Left forelimb (tissue), 1 donor: ENCODE measurements at regions not wholly inside any gene's neighbourhood (a gene's known extent, or its start where the extent isn't known, plus 50 kb on each side); places are given as distances from the start of the nearest gene placed in this dataset.

Experiments
- DNase-seq: peaks from one replicate; pipeline ENCODE4 v3.0.0-alpha.2; 2018; ENCODE audit warnings: low spot score

GRCh38 chr14:82719617-82720016 is 1186.0 kb upstream of the SEL1L start:
- no peak for DNase-seq

GRCh38 chr14:82720431-82720830 is 1186.8 kb upstream of the SEL1L start:
- DNase-seq = no peak

GRCh38 chr14:82720946-82721345 is 1187.3 kb upstream of the SEL1L start:
- no peak for DNase-seq

- DNase-seq = no peak
Measured at GRCh38 chr14:82724316-82724715, 1190.7 kb upstream of the SEL1L start.

GRCh38 chr14:82725213-82725612 is 1191.6 kb upstream of the SEL1L start:
- DNase-seq = no peak

- no peak for DNase-seq
Measured at GRCh38 chr14:82731526-82731925, 1197.9 kb upstream of the SEL1L start.

GRCh38 chr14:82740547-82740946 is 1206.9 kb upstream of the SEL1L start:
- no peak for DNase-seq

GRCh38 chr14:82755476-82755875 is 1221.8 kb upstream of the SEL1L start:
- no peak for DNase-seq

GRCh38 chr14:82755923-82756322 is 1222.3 kb upstream of the SEL1L start:
- DNase-seq = no peak

- no peak for DNase-seq
Measured at GRCh38 chr14:82757776-82758175, 1224.1 kb upstream of the SEL1L start.

GRCh38 chr14:82759656-82760055 is 1226.0 kb upstream of the SEL1L start:
- no peak for DNase-seq

- no peak for DNase-seq
Measured at GRCh38 chr14:82766123-82766522, 1232.5 kb upstream of the SEL1L start.

GRCh38 chr14:82766996-82767395 is 1233.3 kb upstream of the SEL1L start:
- no peak for DNase-seq

GRCh38 chr14:82776958-82777357 is 1243.3 kb upstream of the SEL1L start:
- DNase-seq = no peak

- DNase-seq = no peak
Measured at GRCh38 chr14:82778008-82778590, 1244.4 kb upstream of the SEL1L start.

- DNase-seq = no peak
Measured at GRCh38 chr14:82778601-82779000, 1244.9 kb upstream of the SEL1L start.

GRCh38 chr14:82779301-82779700 is 1245.6 kb upstream of the SEL1L start:
- DNase-seq = no peak

GRCh38 chr14:82785756-82786482 is 1252.3 kb upstream of the SEL1L start:
- DNase-seq = no peak

- DNase-seq = no peak
Measured at GRCh38 chr14:82786483-82786880, 1252.8 kb upstream of the SEL1L start.

- no peak for DNase-seq
Measured at GRCh38 chr14:82796086-82796485, 1262.4 kb upstream of the SEL1L start.

- no peak for DNase-seq
Measured at GRCh38 chr14:82798276-82798675, 1264.6 kb upstream of the SEL1L start.

GRCh38 chr14:82805892-82806825 is 1272.5 kb upstream of the SEL1L start:
- DNase-seq = no peak

GRCh38 chr14:82811246-82811645 is 1277.6 kb upstream of the SEL1L start:
- DNase-seq = no peak
